ENCODE measurements at regions not wholly inside any gene's neighbourhood (a gene's known extent, or its start where the extent isn't known, plus 50 kb on each side); places are given as distances from the start of the nearest gene placed in this dataset.

DNA sequence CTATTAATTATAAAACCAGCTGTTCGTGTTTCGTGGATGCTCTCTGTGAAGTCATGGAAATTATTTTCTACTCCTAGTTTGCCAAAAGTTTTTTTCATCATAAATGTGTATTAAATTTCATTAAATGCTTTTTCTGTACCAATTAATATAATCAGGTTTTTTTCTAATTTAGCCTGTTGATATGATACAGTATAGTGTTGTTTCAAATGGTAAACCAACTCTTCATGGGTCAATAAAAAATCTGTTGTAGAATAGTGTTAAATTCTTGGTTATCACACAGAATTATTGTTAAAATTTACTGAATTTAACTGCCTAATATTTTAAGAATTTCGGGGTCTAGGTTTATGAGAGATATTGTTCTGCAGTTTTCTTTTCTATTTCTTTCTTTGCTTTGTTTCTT, 505.9 kb upstream of the MANEA start:
- no peak for DNase-seq

DNA sequence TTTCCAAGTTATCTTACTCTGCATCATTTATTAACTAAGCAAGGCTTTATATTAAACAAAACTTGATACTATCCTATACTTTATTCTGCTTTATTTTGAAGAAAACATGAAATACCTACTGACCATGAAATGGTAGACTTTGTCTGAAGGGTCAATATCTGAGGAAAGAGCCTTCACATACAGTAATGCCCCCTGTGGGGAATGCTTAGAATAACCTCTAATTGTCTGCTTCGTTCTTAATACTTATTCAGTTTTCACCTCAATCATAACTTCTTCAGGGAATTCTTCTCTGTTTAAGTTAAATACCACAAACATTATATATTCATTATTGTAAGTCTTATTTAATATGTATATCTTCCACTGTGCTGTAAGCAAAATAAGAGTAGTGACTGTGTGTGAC, 498.9 kb upstream of the MANEA start:
- no peak for DNase-seq

DNA sequence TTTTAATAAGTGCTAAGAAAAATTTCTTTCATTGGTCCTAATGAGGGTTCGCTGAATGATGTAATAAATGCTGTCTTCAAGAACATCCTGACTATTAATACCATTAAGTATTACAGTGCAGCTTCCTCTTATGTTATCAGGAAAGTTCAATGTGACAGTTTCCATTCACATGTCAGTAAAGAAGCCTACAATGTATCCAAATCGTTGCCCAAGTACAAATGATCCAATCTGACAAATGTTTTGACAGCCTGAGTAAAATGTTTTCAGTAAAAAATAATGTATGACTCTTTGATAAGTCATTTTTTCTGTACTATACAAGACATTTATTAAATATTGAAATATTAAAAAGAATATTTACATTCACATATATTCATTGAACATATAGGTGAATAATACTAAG, 496.1 kb upstream of the MANEA start:
- no peak for DNase-seq

DNA sequence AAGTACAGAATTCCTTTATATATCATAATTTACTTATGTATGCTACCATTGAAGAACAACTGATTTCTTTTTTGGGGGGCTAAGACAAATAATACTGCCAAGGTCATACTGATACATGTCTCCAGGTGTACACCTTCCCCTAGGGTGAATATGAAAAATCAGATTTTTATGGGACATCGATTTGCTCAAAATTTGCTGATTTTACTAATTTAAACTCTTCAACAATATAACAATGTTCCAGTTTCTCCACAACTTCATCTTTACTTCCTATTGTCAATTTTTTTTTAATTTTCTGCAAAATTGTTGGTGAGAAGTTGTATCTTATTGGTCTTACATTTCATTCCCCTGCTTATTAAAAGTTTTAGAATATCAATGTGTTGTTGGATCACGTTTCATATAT, 495.4 kb upstream of the MANEA start:
- DNase-seq = no peak

DNA sequence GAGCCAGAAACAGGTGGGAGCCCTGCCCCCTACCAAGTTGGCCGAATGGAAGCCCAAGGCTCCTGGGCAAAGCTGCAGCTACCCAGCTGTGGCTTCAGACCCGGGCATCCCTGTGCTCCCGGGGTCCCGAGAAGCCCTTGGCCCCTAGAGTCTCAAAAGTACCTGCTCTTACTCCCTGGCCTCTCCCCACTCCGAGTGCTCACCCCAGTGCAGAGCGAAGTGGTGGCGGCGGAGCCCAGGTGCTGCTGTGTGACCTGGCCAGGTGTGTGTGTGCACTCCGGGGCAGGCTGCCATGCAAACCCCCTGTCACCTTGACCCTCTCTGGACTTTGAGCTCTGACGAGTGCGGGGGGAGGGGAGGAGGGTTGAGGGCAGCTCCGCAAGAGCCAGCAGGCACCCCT, 493.8 kb upstream of the MANEA start:
- no peak for DNase-seq

DNA sequence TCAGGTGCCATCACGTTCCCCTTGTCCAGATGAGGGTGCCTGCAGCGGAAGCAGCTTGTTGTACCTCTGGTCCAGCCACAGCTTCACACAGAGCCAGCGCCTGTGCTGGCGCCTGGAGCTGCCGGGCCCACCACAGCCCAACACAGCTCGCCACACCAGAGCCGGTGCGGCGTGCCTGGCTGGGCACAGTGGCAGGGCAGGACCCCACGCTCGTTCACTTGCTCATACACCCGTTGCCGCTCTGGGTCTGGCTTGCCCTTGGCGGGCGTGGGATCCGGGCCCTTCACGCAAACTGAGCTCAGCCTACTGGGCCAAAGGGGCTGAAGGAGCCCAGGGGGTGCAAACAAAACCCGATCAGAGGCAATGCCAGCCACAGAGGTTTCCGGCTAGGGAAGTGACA, 492.5 kb upstream of the MANEA start:
- no peak for DNase-seq

DNA sequence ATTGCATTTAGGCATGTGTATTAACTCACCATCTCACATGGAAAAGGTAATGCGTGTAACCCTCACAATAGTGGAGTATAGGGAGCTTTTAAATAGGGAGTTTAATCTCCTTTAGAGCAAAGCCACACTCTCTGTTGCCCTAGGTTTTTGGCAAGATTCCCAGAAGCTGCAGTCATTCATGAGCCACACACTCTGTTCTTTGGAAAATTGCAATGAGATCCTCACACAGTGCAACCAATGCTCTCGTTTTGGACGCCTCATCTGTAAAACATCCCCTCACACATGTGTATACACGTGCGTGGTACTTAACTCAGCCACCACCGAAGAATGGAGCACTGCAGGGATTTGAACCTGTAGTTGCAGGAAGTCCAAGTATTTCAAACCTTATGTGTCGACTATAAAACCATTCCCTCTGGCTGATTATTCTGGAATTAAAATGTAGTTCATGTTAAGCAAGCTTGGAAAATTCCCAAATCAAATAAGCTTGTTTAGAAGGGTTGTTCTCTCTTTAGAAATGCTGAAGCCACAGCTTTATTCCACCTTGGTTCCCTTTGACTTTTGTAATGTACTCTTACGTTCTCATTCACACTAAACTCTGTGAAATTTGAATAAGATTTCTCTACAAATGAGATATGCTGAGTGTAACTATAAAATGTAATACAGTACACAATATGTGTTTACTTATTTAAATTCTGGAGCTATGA, 489.8 kb upstream of the MANEA start:
- no peak for DNase-seq

DNA sequence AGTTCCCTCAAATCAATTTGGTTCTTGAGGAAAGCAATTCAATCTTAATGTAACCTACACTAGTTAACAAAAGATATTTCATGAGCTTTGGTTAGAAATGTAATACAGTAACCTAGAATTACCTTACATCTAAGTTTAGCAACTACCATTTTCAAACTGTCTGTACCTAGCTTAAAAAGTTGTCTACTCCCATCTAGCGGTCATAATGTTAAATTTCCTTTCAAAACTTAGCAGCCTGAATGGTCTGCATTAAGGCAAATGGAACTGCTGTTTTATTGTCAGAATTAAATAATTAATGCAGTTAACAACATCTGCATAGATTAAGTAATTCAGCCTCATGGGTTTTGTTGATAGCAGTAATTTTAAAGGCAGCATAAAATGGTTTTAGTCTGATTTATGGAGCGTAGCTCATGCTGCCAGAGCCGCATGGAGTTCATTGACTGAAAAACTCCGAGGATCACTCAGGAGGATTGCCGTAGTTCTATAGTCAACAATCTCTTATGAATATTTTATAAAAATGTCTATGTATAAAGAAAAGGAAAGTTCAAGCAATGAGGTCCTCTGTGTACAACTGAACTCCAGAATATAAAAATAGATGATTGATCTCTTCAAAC, 485.4 kb upstream of the MANEA start:
- DNase-seq = no peak

DNA sequence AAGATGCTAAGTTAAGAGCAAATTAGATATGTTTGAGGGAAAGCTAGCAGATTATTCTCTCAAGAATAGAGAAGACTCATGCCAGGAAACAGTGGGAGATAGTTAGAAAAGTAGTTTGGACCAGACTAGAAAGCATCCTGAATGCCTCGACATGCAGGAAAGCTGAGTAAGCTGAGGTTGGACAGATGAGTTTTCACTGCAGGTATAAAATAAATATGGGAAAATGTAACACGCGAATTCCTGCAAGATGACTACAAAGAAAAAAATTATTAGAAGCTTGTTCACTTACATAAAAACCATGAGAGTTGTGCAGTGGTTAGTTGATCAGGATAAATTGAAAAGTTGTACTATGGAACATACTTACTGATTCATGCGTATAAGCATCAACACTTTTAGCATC, 484.2 kb upstream of the MANEA start:
- no peak for DNase-seq

DNA sequence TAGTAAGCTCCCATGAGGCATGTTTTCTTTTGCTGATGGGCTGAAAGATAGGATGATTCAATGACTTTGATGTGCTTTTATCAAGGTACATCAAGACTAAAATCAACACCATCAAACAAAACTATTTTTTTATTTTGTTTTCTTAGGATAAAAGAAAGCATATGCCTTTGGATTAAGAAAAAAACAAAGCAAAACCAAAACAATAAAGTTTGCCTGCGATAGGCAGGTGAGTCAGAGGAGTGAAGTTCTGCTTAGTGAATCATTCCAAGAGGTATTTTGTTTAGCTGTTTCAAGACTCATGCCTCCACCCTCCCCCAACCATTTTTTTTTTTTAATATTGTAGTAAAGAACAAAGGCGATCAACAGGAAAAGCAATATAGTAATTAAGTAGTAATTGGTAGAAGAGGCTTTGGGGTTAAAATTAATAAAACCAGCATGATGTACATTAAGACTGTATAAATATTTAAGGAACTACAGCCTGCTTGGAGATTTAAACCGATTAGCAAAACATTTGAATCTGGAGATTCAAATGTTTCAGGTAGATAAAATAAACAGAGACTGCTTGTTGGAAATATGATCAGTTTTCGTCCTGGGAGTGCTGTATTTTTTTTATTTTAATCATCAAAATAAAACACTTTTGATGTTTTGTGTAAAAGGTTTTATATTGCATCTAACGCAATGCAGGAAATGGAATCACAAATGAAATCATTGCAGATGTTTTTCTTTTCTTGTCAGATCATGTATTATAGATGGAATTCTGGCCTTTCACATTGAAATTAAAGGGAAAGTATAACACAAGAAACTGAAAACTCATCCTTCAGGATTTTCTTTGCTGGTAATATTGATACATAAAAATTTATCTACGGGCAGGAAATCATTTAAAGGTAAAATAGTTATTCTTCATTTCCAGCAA, 482.3 kb upstream of the MANEA start:
- DNase-seq = no peak

DNA sequence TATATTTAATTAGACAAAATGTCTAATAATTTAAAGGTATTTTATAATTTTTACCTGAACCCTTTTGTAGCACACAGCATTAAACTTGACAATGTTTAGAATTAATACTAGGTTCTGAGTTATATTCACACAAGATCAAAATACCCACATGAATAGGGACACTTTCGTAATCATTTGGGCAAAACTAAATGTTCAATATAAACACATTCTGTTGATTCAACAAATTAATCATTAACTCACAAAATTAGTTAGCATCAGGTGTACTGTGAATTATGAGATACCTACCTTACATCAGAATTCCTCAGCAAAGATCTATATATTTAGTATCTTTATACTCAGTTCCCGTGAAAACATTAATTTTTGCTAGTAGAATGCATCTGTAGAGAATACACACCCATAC, 481.5 kb upstream of the MANEA start:
- no peak for DNase-seq

DNA sequence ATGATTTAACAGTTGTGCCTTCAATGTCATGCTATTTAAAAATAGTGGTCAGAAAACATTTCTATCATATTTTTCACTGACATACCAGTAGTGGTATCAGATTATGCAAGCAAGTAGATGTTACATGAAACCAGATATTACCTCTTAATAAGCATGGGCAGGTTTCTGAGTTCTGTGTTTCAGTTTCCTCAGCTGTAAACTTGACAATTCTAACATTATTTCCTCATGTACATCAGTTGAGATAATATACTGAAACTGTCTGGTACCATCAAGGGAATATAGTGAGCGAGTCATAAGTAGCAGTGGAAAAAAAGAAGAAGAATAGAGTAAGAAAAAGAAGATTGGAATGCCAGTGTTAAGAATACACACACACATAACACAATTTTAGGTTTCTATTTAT, 477.9 kb upstream of the MANEA start:
- no peak for DNase-seq

DNA sequence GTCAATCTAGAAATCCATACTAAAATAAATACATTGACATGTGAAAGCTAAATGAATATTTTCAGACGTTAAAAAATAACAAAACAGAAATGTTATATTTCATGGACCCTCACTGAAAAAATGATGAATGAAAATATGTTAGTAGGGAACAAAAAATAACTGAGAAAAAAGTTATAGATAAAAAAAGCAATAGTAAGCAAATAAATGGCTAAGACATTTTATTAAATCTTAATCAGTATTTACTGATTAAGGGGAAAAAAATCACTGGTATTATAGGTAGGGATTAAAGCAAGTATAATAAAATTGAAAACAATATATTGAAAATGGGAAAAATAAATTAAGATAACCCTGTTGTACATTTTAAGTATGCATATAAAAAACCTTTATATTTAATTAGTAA, 468.1 kb upstream of the MANEA start:
- no peak for DNase-seq

DNA sequence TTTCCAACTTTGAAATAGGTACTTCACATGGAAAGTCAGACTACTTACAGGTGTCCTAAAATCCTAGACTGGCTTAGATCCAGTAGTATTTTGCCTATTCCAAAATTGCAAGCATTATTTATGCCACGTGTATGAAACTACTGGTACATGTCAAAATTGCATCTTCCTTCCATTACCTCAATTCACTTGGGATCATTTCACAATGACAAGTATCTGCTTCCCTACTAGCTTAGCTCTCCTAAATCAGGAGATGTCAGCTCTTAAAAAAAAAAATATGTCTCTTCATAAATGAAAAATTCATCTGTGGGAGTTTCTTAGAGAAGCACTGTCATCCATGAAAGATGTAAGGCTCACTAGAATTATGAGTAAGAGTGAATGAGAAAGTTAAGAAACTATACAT, 466.6 kb upstream of the MANEA start:
- no peak for DNase-seq

DNA sequence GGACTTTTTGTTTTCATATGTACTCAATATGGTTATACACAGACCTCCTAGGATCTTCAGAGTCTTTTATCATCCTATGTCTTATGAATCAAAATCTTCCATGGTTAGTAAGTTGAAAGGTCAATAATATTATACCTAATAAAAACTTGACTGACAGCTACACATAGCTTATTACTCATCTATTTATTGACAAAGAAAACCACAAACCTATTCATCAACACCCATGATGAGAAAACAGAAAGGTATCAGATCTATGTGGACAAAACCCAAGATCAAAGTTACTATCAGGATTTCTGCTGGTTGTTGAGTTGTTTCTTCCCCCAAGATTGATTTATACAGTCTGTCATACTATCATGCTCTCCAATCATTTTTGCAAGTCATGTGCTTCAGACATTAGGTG, 460.1 kb upstream of the MANEA start:
- DNase-seq = no peak

DNA sequence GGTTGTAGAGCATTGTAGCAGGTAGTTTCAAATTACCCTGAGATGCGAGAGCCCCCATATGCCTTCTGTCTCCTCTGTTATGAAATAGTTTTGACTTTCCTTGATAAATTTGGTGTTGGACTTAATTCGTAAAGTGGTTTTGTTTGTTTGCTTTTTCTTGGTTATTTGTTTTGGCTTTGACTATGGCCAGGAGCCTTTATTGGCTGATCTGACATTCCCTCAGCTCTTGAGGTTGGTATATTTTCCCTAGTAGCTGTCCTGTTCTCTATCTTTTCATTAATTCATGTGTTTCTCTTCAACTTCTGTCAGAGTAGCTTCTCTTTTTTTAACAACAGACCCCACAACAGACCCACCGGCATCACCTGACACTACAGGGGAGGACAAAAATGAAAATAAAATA, 457.4 kb upstream of the MANEA start:
- DNase-seq = no peak

DNA sequence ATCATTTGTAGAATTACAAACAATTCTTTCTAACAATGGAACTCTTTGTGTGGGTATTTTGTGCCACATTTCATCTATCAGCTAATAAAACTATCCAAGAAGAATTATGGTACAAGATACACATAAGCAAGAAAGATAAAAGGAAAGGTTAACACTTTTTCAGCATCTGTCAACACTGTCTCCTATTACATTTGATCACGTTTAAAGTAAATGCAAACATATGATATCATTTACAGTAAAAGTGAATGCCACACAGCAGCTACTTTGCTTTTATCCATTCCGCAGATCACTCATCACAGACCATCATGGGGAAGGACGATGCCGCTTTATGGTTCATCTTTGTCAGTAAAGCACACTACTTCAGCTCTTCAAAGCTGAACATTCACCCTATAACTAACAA, 456.4 kb upstream of the MANEA start:
- DNase-seq = no peak

DNA sequence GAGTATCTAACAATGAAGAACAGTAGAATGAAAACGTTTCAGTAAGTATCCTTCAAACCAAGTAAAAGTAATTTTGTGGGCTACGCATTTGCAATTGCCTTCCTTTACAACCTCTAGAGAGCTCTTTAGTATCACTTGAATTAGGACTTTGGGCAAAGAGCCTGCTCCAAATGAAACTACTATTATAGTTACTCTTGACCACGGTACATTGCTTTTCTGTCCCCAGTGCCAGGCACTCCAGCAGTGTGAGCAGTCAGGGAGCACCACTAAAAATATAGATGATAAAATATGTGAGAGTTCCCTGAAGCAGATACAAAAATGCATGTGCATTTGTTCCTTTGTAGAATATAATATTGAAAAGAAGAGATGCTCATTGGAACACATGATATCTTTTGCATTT, 450.1 kb upstream of the MANEA start:
- no peak for DNase-seq

DNA sequence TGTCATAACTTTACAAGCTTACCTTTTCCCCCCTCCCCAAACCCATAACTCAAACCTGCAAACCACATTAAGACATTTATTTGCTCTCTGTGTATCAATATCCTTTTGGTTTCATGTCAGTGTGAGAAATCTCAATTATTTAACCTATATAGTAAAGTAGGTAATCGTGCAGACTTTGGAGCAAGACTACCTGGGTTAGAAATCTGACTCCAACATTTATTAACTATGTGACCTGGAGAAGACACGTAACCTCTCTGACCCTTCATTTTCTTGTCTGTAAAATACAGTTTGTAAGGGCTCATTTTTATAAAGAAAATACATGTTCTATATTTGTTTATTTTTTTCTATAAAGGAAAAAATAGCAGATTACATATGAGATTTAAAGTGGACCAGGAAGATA, 448.9 kb upstream of the MANEA start:
- DNase-seq = no peak

DNA sequence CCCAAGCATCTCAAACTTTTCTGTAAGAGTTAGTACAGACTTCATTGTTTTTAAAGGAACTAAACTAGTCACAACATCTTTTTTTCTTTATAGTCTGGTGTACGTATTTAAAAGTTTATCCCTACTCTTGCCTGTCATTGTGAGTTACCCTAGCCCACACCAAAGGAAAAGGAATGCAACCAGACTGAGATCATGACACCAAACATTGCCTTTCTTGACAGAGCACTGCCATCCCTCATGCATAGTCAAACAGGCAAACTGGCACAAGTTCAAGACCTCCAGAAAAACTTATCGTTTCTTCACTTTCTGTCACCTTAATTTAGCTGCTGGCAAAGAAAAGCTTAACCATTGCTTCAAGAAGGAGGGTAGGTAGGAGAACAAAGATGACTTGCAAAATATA, 448.4 kb upstream of the MANEA start:
- DNase-seq = no peak

DNA sequence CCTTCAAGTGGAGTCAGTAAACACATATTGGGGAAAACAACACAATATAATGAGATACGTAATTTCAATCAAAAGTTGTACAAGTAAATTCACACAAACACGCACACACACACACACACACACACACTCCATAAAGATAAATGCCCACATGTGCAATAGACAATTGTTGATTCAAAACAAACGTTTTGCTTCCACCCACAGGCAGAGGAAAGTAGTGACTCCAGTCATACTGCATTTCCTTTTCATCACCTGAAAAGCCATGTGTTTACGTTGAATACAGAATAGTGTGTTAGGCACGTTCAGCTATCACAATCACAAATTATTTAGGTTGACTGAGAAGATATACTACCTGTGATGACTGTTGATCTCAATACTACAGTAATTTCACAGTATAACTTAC, 443.8 kb upstream of the MANEA start:
- no peak for DNase-seq

DNA sequence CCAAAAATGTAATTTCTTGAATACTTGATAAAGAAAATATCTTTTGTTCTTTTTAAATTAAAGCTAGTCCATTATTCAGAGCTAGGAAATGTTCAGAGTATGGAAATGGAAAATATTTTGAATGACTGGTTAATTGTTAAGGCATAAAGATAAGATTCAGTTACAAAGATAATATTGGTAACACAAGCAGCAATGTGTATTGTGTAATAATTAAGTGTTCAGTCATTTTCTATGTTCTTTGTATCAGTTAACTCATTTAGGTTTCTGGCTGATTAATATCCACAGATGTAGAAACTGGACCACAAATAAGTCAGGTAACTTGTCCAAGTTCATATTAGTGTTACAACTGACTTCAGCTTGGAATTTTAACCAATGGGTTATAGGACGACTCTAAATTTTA, 442.2 kb upstream of the MANEA start:
- DNase-seq = no peak

DNA sequence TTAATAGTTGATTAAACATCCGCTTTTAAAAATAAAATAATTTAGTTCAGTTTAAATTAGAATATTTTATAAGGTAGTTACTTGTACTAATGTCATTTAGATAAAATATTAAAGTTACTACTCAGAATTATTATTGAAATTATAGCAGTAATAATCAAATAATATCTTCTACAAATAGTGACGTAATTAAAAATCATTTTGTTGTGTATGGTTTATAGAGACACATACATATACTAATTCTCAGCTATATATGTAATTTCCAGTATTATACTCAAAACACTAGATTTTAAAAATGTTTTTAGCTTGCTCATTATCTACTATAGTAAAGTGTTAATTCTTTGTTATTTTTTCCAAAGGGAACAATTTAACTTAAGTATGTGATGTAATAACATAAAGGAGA, 435.2 kb upstream of the MANEA start:
- DNase-seq = no peak

DNA sequence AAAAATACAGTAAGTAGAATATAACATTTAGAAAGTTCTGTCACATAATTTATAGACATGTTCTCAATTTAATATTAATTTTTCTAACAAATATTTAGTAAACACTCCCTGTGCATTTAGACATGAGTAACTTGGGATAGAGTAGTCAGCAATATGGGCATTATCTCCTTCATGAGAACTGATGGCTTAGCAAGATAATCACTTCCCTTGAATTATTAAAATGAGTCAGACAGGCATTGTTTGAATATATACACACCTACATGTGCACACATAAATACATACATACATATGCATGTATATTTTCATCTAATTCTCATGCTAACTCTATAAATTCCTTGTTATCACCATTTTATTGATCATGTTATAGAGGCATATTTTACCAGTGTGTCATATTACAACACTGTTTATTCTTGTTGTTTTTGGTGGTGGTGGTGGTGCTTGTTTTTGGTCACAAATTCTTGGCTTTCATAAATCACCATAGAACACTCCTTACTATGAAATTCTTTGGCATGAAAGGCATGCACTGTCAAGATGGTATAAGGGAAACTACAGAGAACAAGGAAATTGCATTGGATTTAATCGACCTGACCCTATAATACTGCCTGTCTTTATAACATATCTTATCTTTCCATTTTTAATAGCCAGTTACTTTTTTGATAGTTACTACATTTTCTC, 434.5 kb upstream of the MANEA start:
- DNase-seq = no peak
